AG04450 (cell line): ENCODE measurements at regions not wholly inside any gene's neighbourhood (a gene's known extent, or its start where the extent isn't known, plus 50 kb on each side); places are given as distances from the start of the nearest gene placed in this dataset.

Source experiments
- CTCF ChIA-PET: fragments of 300-600, 350-600 bp; formaldehyde crosslinking; extraction: SDS; loops from one replicate; lab custom pipeline; 2022; ENCODE audit warnings: antibody characterized with exemption, inconsistent platforms; lab: Charles Lee
- POLR2A ChIA-PET: fragments of 350-600 bp; formaldehyde crosslinking; extraction: SDS; loops from one replicate; lab custom pipeline; 2021; ENCODE audit warnings: antibody characterized with exemption, inconsistent platforms; lab: Yijun Ruan, JAX
- DNase-seq: peaks from one replicate; pipeline ENCODE4 v3.0.0-alpha.2; 2011; ENCODE audit warnings: low read depth, low spot score
- H3K27ac ChIP-seq: one replicate; pipeline ENCODE4 v1.5.1; 2012; ENCODE audit warnings: low read depth, low read length, control low read depth
- H3K27me3 ChIP-seq: one replicate; pipeline ENCODE4 v1.6.0; 2012; ENCODE audit warnings: low read length; ENCODE audit not compliant: control insufficient read depth, insufficient read depth
- H3K4me3 ChIP-seq: 2 replicates; pipeline ENCODE4 v1.5.1; 2011; ENCODE audit warnings: mild to moderate bottlenecking, low read depth, low read length, control low read depth
- H3K9me3 ChIP-seq: 2 replicates; pipeline ENCODE4 v1.5.1; 2012; ENCODE audit warnings: low read length; ENCODE audit not compliant: control insufficient read depth, insufficient read depth
- TF ChIP-seq, protein P1 (sequence below): IDR thresholded peaks from 2 replicates; pipeline ENCODE4 v1.5.1; 2011; ENCODE audit warnings: low read depth, low read length, control low read depth, inconsistent platforms

DNA sequence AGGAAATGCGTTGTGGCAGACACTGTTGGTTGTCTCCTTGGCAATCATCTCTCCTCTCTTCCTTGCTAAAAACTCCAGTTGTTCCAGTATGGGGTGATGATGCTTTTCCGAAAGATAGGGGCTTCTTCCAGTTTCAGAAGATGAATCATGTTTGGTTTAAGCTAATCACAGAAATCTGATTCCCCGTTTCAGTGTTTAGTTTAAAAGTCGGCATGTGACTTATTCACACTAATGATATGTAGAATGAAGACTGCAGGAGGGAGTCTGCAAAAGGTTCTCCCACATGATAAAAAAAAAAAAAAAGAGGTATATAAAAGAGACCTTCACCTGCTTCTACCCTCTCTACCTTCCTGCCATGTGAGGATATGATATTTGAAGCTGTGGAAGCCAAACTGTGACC is 239.0 kb upstream of the SIX2 start:
- TF ChIP-seq, protein P1, sequence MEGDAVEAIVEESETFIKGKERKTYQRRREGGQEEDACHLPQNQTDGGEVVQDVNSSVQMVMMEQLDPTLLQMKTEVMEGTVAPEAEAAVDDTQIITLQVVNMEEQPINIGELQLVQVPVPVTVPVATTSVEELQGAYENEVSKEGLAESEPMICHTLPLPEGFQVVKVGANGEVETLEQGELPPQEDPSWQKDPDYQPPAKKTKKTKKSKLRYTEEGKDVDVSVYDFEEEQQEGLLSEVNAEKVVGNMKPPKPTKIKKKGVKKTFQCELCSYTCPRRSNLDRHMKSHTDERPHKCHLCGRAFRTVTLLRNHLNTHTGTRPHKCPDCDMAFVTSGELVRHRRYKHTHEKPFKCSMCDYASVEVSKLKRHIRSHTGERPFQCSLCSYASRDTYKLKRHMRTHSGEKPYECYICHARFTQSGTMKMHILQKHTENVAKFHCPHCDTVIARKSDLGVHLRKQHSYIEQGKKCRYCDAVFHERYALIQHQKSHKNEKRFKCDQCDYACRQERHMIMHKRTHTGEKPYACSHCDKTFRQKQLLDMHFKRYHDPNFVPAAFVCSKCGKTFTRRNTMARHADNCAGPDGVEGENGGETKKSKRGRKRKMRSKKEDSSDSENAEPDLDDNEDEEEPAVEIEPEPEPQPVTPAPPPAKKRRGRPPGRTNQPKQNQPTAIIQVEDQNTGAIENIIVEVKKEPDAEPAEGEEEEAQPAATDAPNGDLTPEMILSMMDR = no peak
- ChIA-PET CTCF (interaction anchor here (1.1 kb wide), 1 partner anchor 9 kb away, joined by 3 read pairs; no protein-coding TSS in a partner anchor), POLR2A (no interaction called here)
- Histone ChIP-seq H3K9me3 (peaks cover 2% of the 10 kb centered on the region; the same call in 1 of the 2 replicates), H3K27me3 (no peaks in the 10 kb centered on the region), H3K4me3 (no peak overlapping the region), H3K27ac (no peak overlapping the region)
- DNase-seq = no peak

DNA sequence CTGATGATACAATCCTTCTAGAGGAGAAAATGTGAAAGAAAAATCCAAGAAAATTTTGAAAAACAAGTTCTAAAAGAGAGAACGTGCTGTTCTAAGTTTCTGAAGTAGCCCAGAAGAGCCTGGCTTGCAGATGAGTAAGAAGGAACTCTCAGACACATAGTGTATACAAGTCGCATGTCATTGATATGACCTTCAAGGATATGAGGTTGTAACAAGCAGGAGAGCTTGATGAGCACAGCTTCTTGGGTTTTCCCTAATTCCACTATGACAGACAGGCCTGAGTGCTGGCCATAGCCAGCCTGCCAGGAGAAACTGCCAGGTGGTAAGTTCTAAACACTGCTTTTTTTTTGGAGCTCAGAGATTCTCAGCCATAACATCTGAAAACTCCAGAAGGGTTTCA is 235.7 kb upstream of the SIX2 start:
- DNase-seq = no peak
- TF ChIP-seq, protein P1 = no peak
- POLR2A ChIA-PET = interaction anchor here (0.9 kb wide), 1 partner anchor 12 kb away, joined by 3 read pairs; no protein-coding TSS in a partner anchor

DNA sequence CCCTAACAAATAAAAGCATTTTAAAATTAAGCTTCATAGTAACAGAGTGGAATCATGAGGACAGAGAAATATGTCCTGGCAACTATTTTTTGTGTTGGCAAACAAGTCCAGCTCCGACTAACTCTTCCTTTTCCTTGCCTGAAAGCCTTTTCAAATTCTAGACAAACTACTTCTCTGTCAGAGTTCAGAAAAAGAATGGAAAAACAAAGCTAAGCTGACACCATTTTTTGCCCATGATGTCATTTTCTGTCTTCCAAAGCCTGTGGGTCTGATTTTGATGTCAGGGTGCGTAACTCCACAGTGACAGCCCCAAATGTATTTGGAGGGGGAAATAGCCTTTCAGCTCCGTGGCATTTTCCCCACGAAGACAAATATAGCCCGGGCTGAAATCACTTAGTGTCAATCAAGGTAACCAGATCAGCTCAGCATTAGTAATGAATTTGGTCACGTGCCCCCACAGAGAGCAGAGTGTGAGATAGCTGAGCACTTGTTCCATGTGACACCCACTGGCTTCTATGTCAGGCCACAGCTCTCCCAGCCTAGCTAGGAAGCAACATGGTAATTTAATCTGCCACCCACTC is 233.0 kb upstream of the SIX2 start:
- Histone ChIP-seq H3K4me3 (no peak overlapping the region), H3K27me3 (no peaks in the 10 kb centered on the region), H3K9me3 (no peaks in the 10 kb centered on the region), H3K27ac (no peak overlapping the region)
- TF ChIP-seq, protein P1 = no peak
- ChIA-PET CTCF (interaction anchor here (0.9 to 1.0 kb wide), 2 partner anchors 14 to 261 kb away, joined by 3 read pairs; no protein-coding TSS in a partner anchor), POLR2A (interaction anchor here (0.5 kb wide), 1 partner anchor 51 kb away, joined by 4 read pairs; no protein-coding TSS in a partner anchor)
- no peak for DNase-seq

More for the DNA sequence above, 235.7 kb upstream of the SIX2 start:
- CTCF ChIA-PET = no interaction called here
- Histone ChIP-seq H3K4me3 (no peak overlapping the region), H3K9me3 (no peaks in the 10 kb centered on the region), H3K27me3 (no peaks in the 10 kb centered on the region), H3K27ac (no peak overlapping the region)

DNA sequence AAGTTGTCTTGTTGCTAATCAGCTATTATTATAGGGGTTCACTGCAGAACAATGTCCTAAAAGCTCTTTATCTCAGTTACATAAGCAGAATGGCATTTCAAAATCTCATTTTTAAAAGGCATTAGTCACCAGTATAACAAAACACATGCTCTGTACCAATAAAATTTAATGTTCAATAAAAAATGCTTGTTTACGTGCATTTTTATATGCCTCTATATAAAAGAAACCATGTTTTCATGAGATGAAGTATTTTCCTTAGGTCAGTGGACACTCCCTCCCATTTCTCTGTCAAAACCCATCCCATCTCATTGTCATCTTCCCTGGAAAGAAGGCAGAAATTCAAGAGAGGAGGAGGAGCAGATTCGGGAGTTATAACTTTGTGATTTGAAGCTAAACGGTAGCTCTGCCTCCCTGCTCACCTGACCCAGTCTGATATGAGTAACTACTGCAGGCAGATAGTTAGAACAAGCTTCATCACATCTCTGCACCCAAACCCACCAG is 231.9 kb upstream of the SIX2 start:
- H3K9me3 ChIP-seq = no peaks in the 10 kb centered on the region
- CTCF ChIA-PET = interaction anchor here (0.9 kb wide), 1 partner anchor 15 kb away, joined by 3 read pairs; no protein-coding TSS in a partner anchor
- H3K4me3 ChIP-seq = no peak overlapping the region
- POLR2A ChIA-PET = no interaction called here
- H3K27me3 ChIP-seq = no peaks in the 10 kb centered on the region
- no peak overlapping the region for H3K27ac ChIP-seq
- TF ChIP-seq, protein P1 = no peak
- no peak for DNase-seq
